BLaER1 treated with 17β-estradiol and CSF1 and Interleukin-3, amounts not matched to agents 10 nM and 100 nM (cell line): ENCODE measurements at regions not wholly inside any gene's neighbourhood (a gene's known extent, or its start where the extent isn't known, plus 50 kb on each side); places are given as distances from the start of the nearest gene placed in this dataset.

Experiments used
- H3K27ac ChIP-seq, 11 experiments: shearing (Covaris generic); formaldehyde crosslinking; 2 replicates each; pipeline ENCODE4 v1.8.1; 2022
- H3K27me3 ChIP-seq, 11 experiments: shearing (Covaris generic); formaldehyde crosslinking; 2 replicates each; pipeline ENCODE4 v1.8.1; 2022
- H3K36me3 ChIP-seq, 11 experiments: shearing (Covaris generic); formaldehyde crosslinking; 2 replicates each; pipeline ENCODE4 v1.8.1; 2022
- H3K4me1 ChIP-seq, 10 experiments: shearing (Covaris generic); formaldehyde crosslinking; 2 replicates each; pipeline ENCODE4 v1.8.1; 2022
- H3K4me2 ChIP-seq, 11 experiments: shearing (Covaris generic); formaldehyde crosslinking; 2 replicates each; pipeline ENCODE4 v1.8.1; 2022
- H3K4me3 ChIP-seq, 10 experiments: shearing (Covaris generic); formaldehyde crosslinking; 2 replicates each; pipeline ENCODE4 v1.8.1; 2022
- H3K9ac ChIP-seq, 11 experiments: shearing (Covaris generic); formaldehyde crosslinking; 2 replicates each; pipeline ENCODE4 v1.8.1; 2022
- H3K9me3 ChIP-seq, 11 experiments: shearing (Covaris generic); formaldehyde crosslinking; replicated peaks in 1 of 11; 2 replicates each; pipeline ENCODE4 v1.8.1; 2022
- H4K20me1 ChIP-seq, 11 experiments: shearing (Covaris generic); formaldehyde crosslinking; 2 replicates each; pipeline ENCODE4 v1.8.1; 2022
- Cebpa-rat ChIP-seq, 11 experiments: shearing (Covaris generic); IDR thresholded peaks; 2 replicates each; pipeline ENCODE4 v1.8.1; 2022

- Histone ChIP-seq H3K9me3 (peaks cover 15 to 25% (median 21%) of the 10 kb centered on the region in 11 experiments), H3K9ac (no peak overlapping the region), H3K27me3 (no peaks in the 10 kb centered on the region), H4K20me1 (no peaks in the 10 kb centered on the region), H3K4me2 (no peak overlapping the region), H3K4me3 (no peak overlapping the region), H3K4me1 (no peaks in the 10 kb centered on the region), H3K27ac (no peak overlapping the region), H3K36me3 (no peaks in the 10 kb centered on the region)
- no peak for TF ChIP-seq Cebpa-rat (IDR thresholded peaks at IDR 0.05)
These were observed 720.7 kb downstream of the PCDH18 start for GRCh38 chr4:136811496-136812077.

DNA sequence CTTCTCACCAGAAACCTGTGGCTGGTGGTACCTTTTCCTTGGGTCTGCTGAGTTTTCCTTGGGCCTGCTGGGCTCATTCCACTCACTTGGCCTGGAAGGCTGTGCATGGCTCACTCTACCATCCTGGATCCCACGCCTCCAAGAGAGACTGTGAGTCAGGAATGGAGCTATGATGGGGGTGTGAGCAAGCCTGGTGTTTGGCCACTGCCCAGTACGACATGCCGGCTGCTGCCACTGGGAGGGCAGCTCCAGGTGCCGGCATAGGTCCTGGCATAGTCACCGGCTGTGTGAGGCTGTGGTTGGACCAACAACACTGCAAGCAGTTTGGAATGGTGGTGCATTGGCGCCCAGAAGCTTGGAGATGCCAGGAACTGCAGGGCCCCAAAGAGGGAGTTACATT is 721.7 kb downstream of the PCDH18 start:
- no peak overlapping the region for H3K27ac ChIP-seq
- H3K9me3 ChIP-seq: peaks cover 22 to 32% (median 30%) of the 10 kb centered on the region in 11 experiments
- H3K4me2 ChIP-seq: no peak overlapping the region
- H3K4me3 ChIP-seq: no peak overlapping the region
- no peaks in the 10 kb centered on the region for H3K36me3 ChIP-seq
- H3K9ac ChIP-seq: no peak overlapping the region
- no peaks in the 10 kb centered on the region for H3K27me3 ChIP-seq
- H4K20me1 ChIP-seq: no peaks in the 10 kb centered on the region
- TF ChIP-seq Cebpa-rat (IDR thresholded peaks at IDR 0.05): no peak
- no peaks in the 10 kb centered on the region for H3K4me1 ChIP-seq

DNA sequence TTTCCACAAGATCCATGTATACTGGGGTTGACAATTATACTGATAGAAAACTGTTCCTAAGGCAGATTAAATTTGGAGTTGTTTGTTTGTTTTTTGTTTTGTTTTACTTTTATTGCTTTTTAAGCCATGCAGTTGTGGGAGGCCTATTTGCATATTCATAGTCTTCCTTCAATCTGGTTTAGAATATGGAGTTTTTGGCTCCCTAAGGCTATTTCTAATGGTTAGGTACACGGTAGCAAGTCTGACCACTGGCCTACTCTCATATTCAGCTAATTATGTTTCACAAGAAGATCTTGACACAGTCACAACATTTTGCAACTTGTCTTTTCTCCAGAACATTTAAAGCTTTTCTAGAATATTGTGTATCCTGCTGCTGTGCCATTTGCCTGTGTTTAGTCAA is 725.5 kb downstream of the PCDH18 start:
- TF ChIP-seq Cebpa-rat (IDR thresholded peaks at IDR 0.05): no peak
- Histone ChIP-seq H3K27ac (no peak overlapping the region), H3K4me2 (no peak overlapping the region), H3K9ac (no peak overlapping the region), H3K36me3 (no peaks in the 10 kb centered on the region), H3K4me3 (no peak overlapping the region), H3K27me3 (no peaks in the 10 kb centered on the region), H3K4me1 (no peaks in the 10 kb centered on the region), H3K9me3 (peaks cover 13 to 31% (median 23%) of the 10 kb centered on the region in 11 experiments), H4K20me1 (no peaks in the 10 kb centered on the region)

DNA sequence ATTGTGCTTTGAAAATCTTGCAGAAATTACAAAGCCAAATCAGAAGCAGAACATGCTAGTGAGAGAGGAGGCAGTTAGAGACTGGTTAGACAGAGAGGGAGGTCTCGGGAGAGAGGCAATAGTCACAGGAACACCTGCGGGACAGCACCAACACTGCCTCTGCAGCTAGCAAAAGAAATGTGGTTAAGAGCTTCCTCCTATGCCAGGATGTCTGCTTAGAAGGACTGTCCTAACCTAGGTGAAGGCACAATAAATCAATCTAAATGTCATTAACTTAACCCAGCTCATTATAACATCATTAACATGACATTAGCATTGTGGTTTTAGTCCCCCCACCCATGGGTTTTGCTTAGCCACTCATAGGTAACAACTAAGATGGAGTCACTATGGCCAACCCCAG is 726.7 kb downstream of the PCDH18 start:
- H3K36me3 ChIP-seq: no peaks in the 10 kb centered on the region
- H3K4me3 ChIP-seq: no peak overlapping the region
- H3K27me3 ChIP-seq: no peaks in the 10 kb centered on the region
- peaks cover 9 to 22% (median 11%) of the 10 kb centered on the region in 11 experiments; a peak in 21 of 22 replicates for H3K9me3 ChIP-seq
- H4K20me1 ChIP-seq: no peaks in the 10 kb centered on the region
- H3K27ac ChIP-seq: no peak overlapping the region
- TF ChIP-seq Cebpa-rat (IDR thresholded peaks at IDR 0.05): no peak
- H3K9ac ChIP-seq: no peak overlapping the region
- no peak overlapping the region for H3K4me2 ChIP-seq
- no peaks in the 10 kb centered on the region for H3K4me1 ChIP-seq

- Histone ChIP-seq H3K9ac (no peak overlapping the region), H3K27ac (no peak overlapping the region), H3K4me1 (no peaks in the 10 kb centered on the region), H3K36me3 (no peaks in the 10 kb centered on the region), H4K20me1 (no peaks in the 10 kb centered on the region), H3K27me3 (no peaks in the 10 kb centered on the region), H3K4me3 (no peak overlapping the region), H3K9me3 (peaks cover 8 to 22% (median 10%) of the 10 kb centered on the region in 11 experiments; a peak in 21 of 22 replicates), H3K4me2 (no peak overlapping the region)
- no peak for TF ChIP-seq Cebpa-rat (IDR thresholded peaks at IDR 0.05)
These were observed 728.9 kb downstream of the PCDH18 start for GRCh38 chr4:136803433-136803832.

- H3K9ac ChIP-seq: no peak overlapping the region
- no peak overlapping the region for H3K4me2 ChIP-seq
- H3K27me3 ChIP-seq: no peaks in the 10 kb centered on the region
- H3K27ac ChIP-seq: no peak overlapping the region
- no peaks in the 10 kb centered on the region for H3K36me3 ChIP-seq
- H4K20me1 ChIP-seq: no peaks in the 10 kb centered on the region
- H3K9me3 ChIP-seq: peaks cover 0 to 10% (median 0%) of the 10 kb centered on the region in 11 experiments; a peak in 6 of 22 replicates
- no peak for TF ChIP-seq Cebpa-rat (IDR thresholded peaks at IDR 0.05)
- no peaks in the 10 kb centered on the region for H3K4me1 ChIP-seq
- H3K4me3 ChIP-seq: no peak overlapping the region
These were observed 732.0 kb downstream of the PCDH18 start for GRCh38 chr4:136800248-136800647.

DNA sequence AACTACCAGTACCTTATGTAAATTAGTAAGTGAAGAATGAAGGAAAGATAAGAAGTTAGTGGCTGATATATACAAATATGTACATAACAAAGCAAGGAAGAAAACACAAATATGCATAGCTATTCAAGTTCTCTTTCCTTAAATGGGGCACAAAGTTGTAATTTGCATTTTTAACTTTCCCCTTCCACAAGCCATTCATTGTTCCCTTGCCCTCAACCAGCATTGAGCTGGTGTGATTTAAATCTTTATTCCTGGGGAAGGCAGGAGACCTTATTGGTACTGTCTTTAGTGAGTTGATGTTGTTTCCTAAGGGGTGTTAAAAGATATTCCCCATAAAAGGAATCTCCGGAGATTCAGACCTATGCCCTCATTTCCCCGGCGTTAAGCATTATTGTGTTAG is 735.3 kb downstream of the PCDH18 start:
- Histone ChIP-seq H3K36me3 (no peaks in the 10 kb centered on the region), H3K4me1 (no peaks in the 10 kb centered on the region), H3K4me2 (no peak overlapping the region), H3K27ac (no peak overlapping the region), H3K9me3 (no peaks in the 10 kb centered on the region), H3K27me3 (no peaks in the 10 kb centered on the region), H3K9ac (no peak overlapping the region), H3K4me3 (no peak overlapping the region), H4K20me1 (no peaks in the 10 kb centered on the region)
- TF ChIP-seq Cebpa-rat (IDR thresholded peaks at IDR 0.05): no peak

GRCh38 chr4:136793848-136794247 is 738.4 kb downstream of the PCDH18 start:
- Histone ChIP-seq H3K27ac (no peak overlapping the region), H3K9me3 (no peaks in the 10 kb centered on the region), H3K27me3 (no peaks in the 10 kb centered on the region), H3K36me3 (no peaks in the 10 kb centered on the region), H3K4me1 (no peaks in the 10 kb centered on the region), H4K20me1 (no peaks in the 10 kb centered on the region), H3K9ac (no peak overlapping the region), H3K4me3 (no peak overlapping the region), H3K4me2 (no peak overlapping the region)
- TF ChIP-seq Cebpa-rat (IDR thresholded peaks at IDR 0.05): no peak

DNA sequence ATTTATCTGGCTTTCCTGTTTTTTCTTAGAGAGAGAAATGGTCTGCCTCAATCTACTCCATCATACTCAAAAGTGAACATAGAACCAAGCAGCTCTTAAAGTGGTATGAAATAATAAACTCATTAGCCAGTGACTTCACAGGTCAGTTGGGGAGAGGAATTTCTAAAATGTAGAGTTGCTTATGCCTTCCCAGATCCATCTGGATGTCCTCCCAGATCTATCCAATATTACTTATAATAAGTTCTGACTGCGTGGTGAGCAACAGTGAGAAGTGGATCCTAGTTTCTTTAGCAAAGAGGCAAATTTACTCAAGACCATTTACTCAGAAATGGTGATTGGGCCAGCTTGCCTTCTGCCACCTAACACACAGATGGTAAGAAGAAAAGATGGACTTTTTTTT is 748.0 kb downstream of the PCDH18 start:
- Histone ChIP-seq H3K9me3 (no peaks in the 10 kb centered on the region), H3K27me3 (no peaks in the 10 kb centered on the region), H3K27ac (no peak overlapping the region), H3K4me2 (no peak overlapping the region), H4K20me1 (no peaks in the 10 kb centered on the region), H3K36me3 (no peaks in the 10 kb centered on the region), H3K4me1 (no peaks in the 10 kb centered on the region), H3K9ac (no peak overlapping the region), H3K4me3 (no peak overlapping the region)
- TF ChIP-seq Cebpa-rat (IDR thresholded peaks at IDR 0.05): no peak

DNA sequence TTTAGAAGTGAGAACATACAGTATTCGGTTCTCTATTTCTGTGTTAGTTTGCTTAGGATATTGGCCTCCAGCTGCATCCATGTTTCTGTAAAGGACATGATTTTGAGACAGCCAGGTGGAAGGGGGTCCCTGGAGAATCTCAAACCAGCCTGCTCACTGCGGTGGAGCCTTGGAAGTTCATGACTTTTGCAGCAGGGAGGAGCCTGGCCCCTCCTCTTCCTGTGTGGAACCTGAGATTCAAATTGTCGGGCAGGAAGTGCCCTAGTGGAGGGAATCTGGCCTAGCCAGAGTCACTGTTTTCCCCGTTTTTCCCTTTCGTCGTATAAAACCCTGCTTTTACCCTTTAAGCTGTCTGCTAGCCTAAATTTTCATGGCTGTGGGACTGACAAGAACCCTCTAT is 762.6 kb downstream of the PCDH18 start:
- H3K4me1 ChIP-seq: no peaks in the 10 kb centered on the region
- no peak overlapping the region for H3K27ac ChIP-seq
- TF ChIP-seq Cebpa-rat (IDR thresholded peaks at IDR 0.05): no peak

More for the DNA sequence above, 762.6 kb downstream of the PCDH18 start:
- Histone ChIP-seq H4K20me1 (no peaks in the 10 kb centered on the region; a peak in 1 of 22 replicates), H3K27me3 (no peaks in the 10 kb centered on the region), H3K9me3 (peaks cover 0 to 4% (median 0%) of the 10 kb centered on the region in 11 experiments; a peak in 2 of 22 replicates), H3K4me3 (no peak overlapping the region), H3K9ac (no peak overlapping the region), H3K4me2 (no peak overlapping the region), H3K36me3 (no peaks in the 10 kb centered on the region)
